ENCODE measurements at regions not wholly inside any gene's neighbourhood (a gene's known extent, or its start where the extent isn't known, plus 50 kb on each side); places are given as distances from the start of the nearest gene placed in this dataset.
"Not testable (repeated sequence)": the region's sequence is repeated elsewhere in the genome, so short reads cannot be mapped to it uniquely, and the experiment has no call there.

DNA sequence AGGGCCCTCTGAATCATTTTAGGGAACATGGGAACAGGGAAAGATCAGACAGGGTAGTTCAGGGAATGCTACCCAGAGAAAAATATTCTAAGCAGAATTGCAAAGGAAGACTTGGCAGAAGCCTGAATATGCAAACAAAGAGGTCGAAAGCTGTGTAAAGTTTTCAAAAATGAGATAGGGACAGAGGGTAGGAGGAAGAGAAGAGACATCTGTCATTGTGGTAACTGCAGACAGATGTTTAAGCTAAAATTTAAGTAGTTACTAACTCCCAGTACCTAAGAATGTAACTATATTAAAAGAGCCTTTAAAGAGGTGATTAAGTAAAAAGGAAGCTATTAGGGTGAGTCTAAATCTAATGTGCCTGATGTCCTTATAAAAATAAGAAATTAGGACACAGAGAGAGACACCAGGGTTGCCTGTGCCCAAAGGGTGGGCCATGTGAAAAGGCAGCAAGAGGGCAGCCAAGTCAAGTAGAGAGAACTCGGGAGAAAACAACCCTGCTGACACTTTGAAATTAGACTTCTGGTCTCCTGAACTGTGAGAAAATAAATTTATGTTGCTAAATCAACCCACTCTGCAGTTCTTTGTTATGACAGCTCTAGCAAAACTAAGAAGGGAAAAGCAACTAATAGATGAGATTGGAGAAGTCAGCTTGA lies 1647.4 kb upstream of the C9orf72 start:
- no peak for DNase-seq (ENCODE audit: low read depth)

DNA sequence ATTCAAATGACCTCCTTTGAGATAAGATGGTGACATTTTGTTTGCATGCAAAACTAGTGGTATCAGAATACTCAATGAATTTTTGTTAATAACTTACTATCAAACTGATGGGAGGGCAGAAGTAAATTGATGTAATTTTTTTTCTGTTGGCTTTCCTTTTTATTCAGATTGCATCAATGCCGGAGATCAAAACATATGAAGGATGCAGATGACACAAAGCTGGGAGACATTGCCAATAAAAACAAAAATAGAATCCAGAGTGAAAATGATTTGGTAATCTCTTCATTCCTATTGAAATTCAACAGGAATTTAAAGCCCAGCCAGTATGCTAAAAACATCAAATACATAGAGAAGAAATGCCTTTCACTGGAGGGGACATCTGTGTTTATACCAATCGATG lies 1655.3 kb upstream of the C9orf72 start:
- no peak for DNase-seq (ENCODE audit: low read depth)

DNA sequence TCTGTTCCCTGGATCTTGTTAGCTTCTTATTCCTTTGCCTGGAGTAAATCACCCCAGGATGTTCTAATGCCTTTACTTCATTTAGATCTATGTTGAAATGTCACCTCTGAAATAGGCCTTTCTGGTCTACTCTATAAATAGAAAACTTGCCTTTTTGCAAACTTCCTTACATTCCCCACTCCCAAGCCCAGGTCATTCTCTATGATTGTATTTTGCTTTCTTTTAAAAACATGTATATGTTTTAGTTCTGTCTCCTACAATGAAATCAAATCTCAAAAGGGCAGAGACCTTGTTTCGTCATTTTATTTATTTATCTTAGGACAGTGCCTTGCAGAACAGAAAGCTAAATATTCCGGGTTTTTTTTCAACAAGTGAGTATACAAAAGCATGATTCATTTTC lies 1657.7 kb upstream of the C9orf72 start:
- no peak for DNase-seq (ENCODE audit: low read depth)

DNA sequence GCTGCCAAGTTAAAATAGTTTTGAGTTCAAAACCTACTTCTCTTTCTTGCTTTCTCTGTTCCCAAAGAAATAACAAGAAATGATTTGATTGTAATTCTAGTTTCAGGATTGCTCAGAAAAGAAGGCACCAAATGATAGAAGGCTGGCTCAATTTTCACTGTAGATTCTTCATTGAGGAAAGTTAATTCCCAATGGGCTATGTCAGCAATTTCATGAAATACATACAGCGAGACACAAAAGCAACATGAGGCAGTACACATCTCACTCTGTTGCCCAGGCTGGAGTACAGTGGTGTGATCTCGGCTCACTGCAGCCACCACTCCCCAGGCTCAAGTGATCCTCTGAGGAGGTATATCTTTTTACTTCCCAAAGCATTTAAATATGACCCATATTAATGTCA lies 1659.9 kb upstream of the C9orf72 start:
- DNase-seq (ENCODE audit: low read depth), result no peak

DNA sequence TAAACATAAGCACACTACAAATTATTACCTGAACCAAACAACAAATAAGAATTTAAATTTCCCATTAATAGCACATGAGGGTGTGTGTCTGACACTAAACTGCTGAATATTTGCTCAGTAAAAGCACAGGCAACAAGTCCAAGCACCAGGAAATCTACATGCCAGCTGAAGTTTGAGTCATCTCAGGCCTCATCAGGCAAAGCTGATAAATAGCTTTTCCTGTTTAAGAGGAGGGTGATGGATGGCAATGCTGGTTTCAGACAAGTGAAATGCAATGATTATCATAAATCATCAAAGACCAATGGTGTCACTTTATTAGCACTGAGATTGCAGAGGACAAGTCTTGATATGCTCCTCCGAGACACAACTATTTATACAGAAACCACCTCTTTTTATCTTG lies 1668.0 kb upstream of the C9orf72 start:
- no peak for DNase-seq (ENCODE audit: low read depth)

DNA sequence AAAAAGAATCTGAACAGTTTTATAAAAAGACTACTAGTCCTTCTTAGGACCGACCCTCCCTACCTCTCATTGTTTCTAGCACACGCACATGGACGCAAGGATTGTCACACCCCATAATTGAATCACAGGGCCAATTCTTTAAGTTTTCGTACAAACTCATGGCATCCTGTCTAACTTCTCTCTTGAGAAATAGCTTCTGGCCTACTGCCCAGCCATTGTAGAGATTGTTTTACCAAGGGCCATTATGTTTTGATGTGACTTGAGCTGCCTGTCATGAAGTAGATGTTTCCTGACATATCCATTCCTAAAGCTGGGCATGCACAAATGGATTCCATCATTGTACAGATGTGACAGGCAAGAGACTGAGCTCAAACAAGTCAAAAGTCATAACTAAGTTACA lies 1672.1 kb upstream of the C9orf72 start:
- no peak for DNase-seq (ENCODE audit: low read depth)

DNA sequence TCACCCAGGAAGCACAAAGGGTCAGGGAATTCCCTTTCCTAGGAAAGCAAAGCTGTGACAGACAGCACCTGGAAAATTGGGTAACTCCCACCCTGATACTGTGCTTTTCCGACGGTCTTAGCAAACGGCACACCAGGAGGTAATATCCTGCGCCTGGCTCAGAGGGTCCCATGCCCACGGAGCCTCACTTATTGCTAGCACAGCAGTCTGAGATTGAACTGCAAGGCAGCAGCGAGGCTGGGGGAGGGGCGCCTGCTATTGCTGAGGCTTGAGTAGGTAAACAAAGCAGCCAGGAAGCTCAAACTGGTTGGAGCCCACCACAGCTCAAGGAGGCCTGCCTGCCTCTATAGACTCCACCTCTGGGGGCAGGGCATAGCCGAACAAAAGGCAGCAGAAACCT lies 1697.1 kb upstream of the C9orf72 start:
- not testable (repeated sequence) for DNase-seq (ENCODE audit: low read depth)

DNA sequence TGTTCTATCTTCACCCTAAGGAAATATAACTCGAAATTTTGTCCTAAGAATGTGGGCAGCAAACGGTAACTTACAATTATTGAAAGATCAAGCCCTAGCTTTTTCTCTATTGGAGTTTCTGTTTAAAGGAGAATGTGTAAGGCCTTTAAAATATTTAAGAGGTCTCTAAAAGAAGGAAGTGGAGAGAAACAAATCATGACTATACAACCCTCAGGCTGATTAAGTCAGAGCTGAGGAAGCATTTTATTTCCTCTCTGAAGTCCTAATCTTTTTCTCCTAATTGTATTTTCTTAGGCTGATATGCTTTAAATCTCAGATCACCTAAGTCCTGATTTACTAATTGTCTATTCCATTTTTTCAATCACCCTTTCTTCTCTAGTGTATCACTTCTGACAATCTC lies 1708.8 kb upstream of the C9orf72 start:
- no peak for DNase-seq (ENCODE audit: low read depth)

DNA sequence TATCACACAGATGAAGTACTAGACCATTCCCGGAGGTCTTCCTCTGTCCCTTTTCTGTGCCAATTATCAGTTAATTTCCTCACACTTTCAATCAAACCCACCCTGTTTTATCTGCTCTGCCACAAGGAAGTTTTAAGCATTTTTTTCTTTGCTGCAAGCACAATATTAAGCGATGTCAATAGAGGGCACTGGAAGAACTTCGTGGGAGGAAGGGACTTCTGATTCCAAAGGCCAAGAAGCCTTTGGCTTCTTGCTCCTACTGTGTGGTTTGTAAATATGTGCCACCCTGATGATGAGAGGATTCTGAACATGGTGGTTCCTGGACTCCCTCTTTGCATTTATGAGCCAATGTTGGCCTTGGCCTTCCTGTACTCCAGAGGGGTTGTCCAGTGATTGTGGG lies 1712.5 kb upstream of the C9orf72 start:
- DNase-seq (ENCODE audit: low read depth), result no peak

DNA sequence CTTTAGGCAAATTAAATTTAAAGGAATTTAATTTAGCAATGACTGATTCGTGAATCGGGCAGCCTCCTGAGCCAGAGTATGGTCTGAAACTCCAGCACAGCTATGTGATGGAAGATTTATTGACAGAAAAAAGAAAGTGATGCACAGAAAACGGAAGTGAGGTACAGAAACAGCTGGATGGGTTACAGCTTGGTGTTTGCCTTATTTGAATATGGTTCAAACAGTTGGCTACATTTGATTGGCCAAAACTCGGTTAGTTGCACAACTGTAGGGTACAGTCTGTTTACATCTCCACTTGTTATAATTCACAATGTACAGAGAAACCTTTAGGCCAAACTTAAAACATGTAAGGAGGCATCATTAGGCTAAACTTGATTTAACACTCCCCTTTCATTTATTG lies 1716.1 kb upstream of the C9orf72 start:
- DNase-seq (ENCODE audit: low read depth), result no peak

DNA sequence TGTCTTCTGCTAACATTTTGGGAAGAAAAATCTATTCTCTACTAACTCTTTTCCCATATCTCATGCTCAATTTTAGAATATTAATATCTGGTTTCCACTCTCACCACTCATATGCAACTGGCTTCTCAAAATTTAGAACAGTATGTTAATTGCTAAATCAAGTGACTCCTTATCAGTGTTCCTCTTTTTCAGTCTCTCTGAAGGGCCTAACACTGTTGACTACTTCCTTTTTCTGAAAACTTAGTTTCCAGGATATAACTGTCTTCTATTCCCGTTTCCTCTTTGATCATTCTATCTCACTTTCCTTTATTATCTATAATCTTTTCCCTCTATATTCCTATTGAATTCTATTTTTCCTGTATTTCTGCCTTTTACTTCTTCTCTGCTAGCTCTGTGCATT lies 1717.2 kb upstream of the C9orf72 start:
- no peak for DNase-seq (ENCODE audit: low read depth)

DNA sequence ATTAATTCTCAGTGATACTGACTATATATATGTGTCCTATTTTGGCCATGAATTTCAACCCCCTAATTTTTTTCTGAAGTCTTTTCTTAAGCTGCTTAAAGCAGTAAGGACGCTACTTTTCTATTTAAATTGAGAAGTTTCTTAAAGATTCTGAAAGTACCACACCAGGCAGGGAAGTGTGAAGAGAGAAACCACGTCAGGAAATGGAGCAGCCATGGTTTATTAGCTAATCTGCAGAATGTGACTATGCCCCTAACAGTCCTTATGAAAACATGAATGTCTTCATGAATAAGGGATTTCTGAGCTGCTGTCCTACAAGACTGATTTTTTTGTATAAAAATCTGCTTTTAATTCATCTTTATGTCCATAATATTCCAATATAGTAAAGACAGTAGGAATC lies 1724.3 kb upstream of the C9orf72 start:
- no peak for DNase-seq (ENCODE audit: low read depth)

DNA sequence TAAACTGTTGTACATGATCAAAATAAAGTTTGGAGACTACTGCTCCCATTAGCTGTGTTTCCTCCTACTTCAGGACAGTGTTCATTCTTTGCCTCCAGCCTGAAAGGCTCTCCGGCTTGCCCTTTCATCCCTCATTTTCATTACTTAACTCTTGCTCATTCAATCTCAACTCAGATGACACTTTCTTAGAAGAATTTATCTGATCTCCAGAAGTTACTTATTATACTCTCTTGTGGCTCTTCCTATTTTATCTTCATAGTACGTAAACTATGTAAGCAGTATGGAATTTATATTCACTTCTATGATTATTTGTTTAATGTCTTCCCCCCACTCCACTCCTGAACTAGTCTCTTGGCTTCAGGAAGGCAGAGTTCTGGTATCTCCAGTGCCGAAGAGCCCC lies 1737.9 kb upstream of the C9orf72 start:
- DNase-seq (ENCODE audit: low read depth), result no peak

DNA sequence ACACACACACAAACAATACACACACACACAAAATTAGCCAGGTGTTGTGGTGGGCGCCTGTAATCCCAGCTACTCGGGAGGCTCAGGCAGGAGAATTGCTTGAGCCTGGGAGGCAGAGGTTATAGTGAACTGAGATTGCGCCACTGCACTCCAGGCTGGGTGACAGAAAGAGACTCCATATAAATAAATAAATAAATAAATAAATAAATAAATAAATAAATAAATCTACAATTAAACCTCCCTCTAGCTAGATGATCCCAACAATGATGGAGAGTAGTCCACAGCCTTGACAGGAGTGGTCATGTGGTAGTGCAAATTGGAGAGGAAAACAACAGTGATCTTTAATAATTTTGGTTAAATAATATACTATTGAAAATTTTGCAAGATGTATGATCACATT lies 1739.0 kb upstream of the C9orf72 start:
- DNase-seq (ENCODE audit: low read depth), result no peak

DNA sequence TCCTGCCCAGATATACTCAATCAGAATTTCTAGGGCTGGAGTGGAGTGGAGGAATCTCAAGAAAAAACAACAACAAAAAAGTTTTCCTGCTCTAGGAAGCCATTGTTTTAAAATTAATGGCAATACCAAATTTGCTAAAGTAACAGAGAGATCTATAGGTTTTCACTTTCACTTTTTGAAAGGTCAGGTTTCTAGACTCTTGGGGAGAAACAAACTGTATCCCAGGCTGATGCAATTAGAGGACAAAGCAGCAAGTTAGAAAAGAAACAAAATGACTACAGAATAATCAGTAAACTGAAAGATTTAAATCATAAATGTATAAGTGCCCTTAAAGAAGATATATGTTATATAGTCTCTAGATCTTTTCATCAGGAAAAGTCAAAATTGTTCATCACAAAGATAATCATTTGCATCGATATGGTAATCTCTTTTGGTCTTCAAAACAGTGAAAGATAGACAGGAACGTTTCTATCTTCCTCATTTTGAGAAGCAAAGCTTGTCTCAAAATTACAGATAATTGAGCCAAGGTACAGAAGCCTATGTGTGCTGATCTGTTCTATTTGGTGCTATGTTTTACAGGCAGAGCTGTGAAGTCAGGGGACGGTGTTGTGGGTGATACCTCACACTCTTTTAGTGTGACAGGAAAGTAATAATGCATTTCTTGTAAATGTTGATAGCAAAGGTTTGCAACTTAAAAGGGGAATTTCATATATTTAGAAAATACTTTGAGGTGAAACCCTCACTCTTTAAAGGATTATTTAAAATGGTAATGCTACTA lies 1746.6 kb upstream of the C9orf72 start:
- no peak for DNase-seq (ENCODE audit: low read depth)

DNA sequence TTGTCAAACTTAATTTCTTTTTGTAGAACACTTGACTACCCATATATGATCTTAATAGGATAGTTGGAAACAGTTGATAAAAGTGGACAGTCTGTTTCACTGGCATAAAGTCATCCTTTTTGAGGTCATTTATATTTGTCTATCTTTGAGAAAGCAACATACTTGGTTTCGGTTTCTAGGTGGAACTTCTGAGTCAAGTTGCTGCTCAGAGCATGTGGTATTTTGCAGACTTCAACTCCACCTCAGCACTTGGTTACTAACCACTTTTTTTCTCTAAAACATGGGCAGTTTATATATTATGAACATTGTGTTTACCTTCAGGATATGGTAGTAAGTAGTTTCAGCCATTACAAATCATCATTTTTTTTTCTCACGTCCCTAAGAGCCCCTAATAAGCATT lies 1749.0 kb upstream of the C9orf72 start:
- DNase-seq (ENCODE audit: low read depth), result no peak

DNA sequence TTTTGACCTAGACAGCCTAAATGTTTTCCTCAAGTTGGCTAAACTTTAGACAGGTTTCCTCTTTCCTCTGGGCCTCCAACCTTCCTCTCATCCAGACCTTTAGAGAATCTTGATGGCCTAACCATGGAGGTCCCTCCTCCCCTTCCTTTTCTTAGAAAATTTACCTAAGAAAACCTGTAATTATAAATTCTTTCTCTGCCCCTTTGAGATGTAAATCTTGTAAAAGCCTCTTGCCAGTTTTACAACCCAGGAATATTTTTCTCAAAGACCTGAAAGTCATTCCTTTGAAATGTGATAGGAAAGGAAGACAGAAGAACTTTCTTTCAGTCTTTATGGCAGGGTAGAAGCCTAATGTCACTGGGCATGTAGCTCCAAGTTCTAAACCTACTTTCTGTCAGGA lies 1752.6 kb upstream of the C9orf72 start:
- DNase-seq (ENCODE audit: low read depth), result no peak

DNA sequence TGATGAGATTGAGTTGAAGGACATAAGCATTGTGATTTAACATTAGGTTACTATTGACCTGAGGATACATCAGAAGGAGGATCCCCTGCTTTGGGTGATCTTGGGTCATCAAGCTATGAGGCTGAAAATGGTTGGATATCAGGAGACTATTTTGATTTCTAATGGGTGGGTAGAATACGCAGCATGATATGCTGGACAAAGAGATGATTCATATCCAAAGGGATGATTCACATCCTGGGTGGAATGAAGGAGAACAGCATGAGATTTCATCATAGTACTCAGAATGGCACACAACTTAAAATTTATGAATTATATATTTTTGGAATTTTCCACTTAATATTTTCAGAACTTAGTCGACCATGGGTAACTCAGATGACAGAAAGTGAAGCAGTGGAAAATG lies 1759.5 kb upstream of the C9orf72 start:
- DNase-seq (ENCODE audit: low read depth), result no peak

DNA sequence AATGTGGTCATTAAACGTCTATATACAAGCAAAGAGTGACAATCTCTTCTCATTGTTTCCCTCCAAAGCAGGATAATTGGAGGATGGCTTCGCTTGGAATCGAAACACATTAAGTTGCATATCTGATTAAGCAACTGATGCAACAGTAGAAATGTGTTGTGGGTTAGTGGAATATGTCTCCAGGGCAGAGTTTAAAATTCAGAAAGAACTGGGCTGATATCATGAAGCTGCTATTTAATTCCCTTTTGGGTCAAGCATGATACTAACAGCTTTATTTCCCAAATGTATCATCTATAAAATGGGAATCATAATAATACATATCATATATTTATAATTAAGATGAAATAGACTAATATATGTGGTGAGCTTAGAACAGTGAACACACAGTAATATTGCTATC lies 1763.0 kb upstream of the C9orf72 start:
- DNase-seq (ENCODE audit: low read depth), result no peak

DNA sequence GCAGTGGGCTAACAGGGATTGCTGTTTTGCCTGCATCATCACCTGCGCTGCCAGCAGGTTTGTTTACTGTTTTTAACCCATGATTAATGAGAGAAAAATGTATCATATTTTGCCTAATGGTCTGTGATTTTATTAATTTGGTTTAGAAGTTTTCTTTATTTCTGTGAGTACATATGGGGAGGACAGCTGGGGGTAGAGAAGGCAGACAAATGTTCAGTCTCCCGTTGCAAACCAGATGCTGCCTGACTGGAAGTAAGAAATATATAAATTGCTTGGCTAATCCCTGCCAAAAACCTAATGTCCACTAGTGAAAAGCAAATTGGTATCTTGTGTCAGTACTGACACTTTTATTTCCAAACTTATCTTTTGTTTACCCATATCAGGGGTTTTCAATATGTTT lies 1766.1 kb upstream of the C9orf72 start:
- no peak for DNase-seq (ENCODE audit: low read depth)

DNA sequence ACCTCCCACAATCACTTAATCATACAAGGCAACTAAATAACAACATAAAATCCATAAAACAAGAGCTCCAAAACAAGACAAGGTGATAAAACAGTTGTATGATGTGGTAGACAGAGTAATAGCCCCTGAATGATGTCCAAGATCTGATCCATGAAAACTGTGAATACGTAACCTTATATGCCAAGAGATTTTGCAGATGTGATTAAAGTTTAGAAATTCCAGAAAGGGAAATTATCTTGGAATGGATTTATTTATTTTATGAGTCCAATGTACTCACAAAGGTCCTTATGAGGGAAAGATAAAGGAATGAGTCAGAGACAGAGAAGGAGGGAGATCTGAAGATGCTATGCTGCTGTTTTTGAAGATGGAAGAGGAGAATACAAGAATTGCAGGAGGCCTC lies 1775.7 kb upstream of the C9orf72 start:
- no peak for DNase-seq (ENCODE audit: low read depth)

DNA sequence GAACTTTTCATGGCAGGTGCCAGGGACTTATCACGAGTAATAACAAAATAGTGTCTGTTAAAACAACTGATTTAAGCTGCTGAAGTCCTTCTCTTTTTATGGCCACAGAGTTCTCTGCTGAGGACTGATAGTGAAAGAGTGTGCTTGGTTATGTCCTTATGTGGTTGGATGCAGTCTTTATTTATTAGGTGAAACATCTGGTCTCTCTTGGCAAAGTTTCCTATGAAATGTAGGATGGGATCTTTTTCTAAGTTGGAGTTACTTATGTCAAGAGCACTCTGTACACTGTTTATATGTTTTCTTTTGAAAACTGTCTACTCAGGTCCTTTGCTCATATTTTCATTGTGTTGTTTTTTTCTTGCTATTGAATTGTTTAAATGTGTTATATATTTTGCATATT lies 1816.1 kb upstream of the C9orf72 start:
- no peak for DNase-seq (ENCODE audit: low read depth)

DNA sequence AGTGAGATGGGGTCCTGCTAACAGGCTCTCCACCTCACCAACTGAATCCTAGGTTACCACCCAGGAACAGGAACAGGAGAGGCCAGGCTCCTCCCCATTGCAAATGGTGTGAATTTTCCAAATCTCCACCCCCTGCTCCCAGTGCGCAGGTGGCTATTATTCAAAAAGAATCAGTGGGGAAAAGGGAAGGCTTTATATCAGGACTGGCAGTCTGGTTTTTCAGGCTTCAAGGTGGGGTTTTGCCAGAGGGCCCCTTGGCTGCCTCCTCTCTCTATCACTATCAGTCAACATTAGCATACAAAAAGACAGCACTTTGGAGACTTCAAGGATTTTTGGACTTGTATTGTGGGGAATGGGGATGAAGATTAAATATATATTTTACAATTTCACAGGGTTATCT lies 1817.6 kb upstream of the C9orf72 start:
- no peak for DNase-seq (ENCODE audit: low read depth)

DNA sequence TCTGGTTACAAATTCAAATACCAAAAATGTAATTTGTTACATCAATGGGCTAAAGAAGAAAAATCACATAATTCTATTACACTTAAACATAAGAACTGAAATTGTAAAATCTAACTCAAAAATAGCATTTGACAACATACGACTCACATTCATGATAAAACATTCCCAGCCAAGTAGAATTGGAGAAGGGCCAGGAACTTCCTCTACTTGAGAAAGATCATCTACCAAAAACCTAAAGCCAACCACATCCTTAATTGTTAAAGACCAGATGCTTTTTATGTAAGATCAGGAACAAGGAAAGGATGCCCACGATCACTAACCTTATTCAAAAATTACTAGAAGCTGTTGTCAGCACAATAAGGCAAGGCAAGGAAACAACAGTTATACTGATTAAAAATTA lies 1819.8 kb upstream of the C9orf72 start:
- no peak for DNase-seq (ENCODE audit: low read depth)
